HG03064 (cell line): ENCODE measurements at regions not wholly inside any gene's neighbourhood (a gene's known extent, or its start where the extent isn't known, plus 50 kb on each side); places are given as distances from the start of the nearest gene placed in this dataset.
"Not testable (repeated sequence)": the region's sequence is repeated elsewhere in the genome, so short reads cannot be mapped to it uniquely, and the experiment has no call there.

ENCODE experiments used
- ATAC-seq: cut with Tn5 transposase; IDR thresholded peaks from one replicate; pipeline ENCODE4 v1.9.1; 2021; ENCODE audit warnings: low read depth; ENCODE audit not compliant: unreplicated experiment

DNA sequence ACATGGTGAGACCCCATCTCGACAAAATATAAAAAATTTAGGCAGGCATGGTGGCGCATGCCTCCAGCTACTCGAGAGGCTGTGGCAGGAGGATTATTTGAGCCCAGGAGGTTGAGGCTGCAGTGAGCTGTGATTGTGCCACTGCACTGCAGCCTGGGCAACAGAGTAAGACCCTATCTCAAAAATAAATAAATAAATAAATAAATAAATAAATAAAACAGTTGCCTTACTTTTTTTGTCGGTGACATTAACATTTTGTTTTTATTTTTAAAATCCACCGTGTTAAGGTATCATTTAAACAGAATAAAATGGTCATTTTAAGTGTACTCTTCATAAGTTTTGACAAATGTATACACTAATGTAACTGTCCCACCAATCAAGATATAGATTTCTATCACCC, 57.0 kb downstream of the RASL11A start:
- ATAC-seq = no peak

DNA sequence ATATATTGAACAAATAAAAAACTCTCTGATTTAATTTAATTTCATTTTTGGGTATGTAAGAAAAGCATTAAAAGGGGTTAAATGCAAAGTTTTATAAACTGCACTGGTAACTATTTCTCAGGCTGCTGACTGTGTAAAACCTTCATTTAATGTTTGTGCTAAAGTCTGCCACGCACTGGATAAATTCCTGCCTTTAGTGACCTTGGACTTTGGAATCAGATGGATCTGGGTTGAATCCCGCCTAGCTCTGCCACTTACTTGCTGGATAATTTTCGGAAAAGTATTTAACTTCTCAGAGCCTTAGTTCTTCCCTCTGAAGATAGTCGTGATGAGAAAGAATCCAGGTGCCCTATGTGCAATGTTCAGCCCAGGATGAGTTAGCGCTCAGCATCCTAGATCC, 58.6 kb downstream of the RASL11A start:
- no peak for ATAC-seq

DNA sequence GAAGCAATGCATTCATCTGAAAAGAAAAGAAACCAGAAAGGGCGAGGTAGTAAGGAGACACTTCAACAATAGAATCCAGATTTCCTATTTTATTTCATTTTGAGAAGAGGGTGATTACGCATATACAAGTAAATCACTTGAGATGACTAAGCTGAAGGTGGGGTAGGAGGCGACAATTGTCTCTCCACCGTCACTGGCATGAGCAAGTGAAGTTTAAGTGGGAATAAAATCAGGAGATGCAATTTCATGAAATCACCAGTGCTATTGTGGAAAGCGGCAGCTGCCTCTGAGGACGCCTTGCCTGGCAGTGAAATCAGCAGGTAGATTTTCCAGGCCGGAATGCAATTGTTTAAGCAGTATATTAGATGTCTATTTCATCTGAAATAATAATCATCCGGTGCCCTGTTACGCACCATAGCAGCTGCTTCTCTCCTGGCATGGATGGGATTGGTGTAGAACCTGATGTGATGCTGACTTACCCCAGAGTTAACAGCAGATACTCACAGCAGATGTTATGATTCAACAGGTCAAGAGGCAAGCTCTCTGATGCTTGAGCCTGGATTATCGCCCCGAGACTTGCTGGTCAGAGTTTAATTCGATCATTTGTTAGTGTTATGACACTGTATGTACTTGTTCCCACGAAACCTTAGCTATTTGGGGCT, 64.3 kb downstream of the RASL11A start:
- ATAC-seq = no peak

DNA sequence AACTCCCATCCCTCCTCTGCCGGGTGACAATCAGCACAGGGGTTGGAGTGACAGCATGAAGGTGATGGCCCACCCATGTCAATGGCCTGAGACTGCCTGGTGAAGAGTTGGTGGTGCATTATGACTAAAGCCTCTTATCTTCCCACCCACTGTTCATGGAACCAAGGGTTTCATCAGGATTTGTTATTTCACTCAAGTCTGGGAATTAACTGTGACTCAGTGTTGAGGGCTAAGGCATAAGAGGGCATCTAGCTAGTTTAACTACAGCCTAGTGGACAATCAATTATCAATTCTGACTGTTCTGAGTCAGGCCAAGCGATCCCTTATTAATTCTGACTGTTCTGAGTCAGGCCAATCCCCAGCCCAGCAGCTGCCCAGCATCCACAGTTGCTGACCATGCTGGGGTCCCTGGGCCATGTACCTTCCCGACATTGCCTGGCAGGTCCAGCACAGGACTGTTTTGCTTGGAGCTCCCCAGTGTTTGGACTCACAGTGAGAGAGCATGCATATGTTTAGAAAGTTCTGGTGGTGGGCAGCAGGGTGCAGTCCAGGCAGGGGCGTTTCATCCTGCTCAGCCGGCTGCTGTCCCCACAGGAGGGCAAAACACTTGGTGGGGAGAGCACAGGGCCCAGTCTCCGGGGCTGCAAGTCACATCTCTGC, 65.5 kb downstream of the RASL11A start:
- ATAC-seq = no peak

DNA sequence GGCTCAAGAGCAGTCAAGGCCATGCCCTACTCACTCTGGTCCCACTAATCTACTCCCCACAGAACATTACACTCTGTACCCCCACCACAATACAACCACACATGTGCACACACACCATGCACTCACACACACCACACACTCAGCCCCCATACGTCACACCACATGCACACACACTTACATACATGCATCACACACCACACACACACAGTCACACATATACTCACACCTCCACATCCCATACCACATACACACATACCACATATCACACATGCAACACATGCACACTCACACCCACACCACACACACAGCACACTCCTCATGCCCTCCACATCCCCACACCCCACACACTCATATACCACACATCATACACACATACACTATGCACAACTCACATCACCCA, 67.6 kb downstream of the RASL11A start:
- no peak for ATAC-seq

DNA sequence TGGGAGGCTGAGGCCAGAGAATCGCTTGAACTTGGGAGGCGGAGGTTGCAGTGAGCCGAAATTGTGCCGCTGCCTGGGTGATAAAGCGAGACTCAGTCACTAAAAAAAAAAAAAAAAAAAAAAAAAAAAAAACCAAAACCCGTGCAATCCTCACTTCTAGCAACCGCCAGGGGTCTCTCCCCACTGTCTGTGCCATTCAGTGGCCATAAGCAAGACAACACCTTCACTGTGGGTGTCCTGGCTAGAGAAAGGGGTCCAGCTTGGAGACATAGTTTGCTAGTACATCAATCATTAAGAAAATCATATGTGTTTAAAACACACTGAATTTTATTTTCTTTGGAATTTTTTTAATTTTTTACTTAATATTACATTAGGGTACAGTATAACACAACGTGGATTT, 68.2 kb downstream of the RASL11A start:
- ATAC-seq = no peak

DNA sequence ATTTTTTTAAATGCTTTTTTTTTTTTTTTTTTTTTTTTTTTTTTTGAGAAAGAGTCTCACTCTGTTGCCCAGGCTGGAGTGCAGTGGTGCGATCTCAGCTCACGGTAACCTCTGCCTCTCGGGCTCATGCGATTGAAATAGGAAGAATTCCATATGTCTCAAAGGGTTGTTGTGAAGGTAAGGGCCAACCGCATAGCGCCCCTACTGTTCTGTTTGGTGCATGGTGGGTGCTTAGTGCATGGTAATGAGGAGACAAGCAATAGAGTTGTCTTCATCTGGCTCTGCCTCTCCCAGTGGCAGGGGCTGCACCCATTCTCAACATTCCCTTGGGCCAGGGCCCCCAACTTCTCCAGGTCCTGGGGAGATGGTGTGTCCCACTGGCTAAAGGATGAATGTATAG, 68.7 kb downstream of the RASL11A start:
- no peak for ATAC-seq

DNA sequence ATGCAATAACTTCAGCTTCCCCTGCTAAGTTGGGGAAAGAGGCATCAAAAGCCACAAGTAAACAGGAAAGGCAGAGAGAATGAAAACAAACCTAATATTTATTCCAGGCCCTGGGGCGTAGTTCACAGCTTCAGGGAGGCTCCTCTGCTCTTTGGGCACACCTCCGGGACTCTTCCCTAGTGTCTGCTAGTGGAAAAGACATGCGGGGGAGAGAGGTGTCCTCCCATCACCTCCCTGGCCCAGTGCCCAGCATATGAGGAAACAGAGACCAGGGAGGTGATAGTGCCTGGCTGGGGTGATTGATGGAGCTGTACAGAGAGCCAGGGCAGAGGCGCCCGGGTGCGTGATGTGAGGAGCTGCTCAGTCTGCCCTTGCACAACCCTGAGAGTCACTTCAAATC, 71.0 kb downstream of the RASL11A start:
- no peak for ATAC-seq

DNA sequence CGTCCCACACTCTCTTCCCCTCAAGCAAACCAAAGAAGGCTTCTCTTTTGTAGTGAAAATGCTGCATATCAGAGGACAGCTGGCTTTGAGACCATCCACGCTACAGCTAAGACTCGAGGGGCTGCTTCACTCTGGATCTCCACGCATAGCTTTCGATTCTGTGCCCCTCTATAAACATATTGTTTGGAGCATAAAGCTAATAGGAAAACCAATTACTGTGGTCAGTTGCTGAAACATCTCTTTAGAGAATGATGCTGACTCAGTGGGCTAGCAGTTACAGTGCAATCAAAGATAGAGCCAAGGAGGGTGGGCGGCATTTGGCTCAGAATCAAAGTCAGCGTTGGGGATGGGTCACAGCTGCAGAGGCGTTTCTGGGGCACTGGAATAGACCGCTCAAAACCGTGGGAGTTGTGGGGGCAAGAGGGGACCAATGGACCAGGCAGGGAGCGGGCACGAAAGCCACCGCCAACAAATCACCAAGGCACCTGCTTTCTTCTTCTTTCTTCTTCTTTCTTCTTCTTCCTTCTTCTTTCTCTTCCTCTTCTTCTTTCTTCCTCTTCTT, 76.7 kb downstream of the RASL11A start:
- no peak for ATAC-seq

DNA sequence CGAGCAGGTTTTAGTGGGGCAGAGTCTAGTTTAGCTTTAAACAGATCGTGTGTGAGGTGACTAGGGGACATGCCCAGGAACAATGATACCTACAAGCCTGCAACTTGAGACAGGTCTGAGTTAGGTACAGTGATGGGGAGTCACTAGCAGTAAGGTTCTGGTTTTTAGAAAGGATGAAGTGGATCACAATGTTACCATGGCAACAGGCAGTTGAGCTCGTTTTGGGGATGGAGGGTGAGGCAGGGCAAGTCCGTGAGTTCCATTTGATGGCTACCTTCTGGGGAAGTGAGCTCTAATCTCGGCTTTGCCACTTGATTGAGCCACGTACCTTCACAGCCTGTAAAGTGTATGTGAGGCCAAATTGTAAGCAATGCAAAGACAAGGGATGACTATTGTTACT, 76.0 kb upstream of the GTF3A start:
- ATAC-seq = no peak

DNA sequence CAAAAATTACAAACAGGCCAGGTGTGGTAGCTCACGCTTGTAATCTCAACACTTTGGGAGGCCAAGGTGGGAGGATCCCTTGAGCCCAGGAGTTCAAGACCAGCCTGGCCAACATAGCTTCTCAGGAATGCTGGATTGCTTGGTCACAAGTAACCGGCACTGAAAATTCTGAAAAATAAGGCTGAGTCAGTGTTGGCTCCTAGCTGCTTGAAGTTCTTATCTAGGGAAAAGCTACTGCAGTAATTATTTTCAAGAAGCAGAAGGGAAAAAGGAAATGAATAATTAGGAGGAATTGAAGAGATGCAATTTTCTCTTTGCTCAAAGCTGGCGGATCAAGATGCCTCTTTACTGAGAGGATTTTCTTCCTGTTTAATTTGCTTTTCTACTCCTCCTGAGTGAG, 75.0 kb upstream of the GTF3A start:
- ATAC-seq = no peak

DNA sequence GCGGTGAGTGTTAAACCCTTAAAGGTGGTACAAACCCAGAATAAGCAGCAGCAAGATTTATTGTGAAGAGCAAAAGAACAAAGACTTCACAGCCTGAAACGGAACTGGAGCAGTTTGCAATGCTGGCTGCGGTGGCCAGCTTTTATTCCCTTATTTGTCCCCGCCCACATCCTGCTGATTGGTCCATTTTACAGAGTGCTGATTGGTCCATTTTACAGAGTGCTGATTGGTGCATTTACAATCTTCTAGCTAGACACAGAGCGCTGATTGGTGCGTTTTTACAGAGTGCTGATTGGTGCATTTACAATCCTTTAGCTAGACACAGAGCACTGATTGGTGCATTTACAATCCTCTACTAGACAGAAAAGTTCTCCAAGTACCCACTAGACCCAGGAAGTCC, 73.6 kb upstream of the GTF3A start:
- ATAC-seq = not testable (repeated sequence)

DNA sequence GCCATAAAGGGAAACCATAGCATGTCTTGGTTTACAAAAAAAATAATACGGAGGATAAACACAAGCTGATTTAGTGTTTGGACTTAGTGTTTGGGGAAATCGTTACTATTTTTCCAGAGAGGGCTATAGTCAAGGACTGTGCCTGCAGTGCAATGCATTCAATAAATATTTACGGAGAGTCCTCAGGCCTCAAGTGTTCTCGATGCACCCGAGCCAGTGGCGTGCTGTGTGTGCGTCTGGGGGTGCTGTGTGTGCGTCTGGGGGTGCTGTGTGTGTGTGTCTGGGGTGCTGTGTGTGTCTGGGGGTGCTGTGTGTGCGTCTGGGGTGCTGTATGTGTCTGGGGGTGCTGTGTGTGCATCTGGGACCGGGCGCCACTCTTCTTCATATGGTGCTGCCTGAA, 71.7 kb upstream of the GTF3A start:
- peak; percentile 9 for ATAC-seq

DNA sequence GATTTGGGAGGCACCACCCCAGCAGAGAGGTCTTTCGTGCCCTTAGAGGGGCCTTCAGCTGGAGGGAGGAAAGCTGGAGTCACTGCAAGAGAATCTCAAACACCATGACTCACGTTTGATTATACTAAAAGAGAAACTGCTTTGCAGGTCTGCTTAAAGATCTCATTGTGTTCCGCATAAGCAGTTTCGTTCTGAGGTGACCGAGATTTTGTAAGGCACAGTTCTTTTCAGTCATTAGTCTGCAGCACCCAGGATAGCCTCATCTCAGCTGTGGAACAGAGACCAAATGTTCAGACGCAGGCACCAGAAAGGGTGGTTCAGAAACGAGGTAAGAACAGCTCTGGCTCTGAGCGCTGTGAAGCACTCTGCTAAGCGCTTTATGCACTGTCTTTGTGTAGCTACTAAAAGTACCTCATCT, 71.2 kb upstream of the GTF3A start:
- peak; percentile 99 for ATAC-seq

DNA sequence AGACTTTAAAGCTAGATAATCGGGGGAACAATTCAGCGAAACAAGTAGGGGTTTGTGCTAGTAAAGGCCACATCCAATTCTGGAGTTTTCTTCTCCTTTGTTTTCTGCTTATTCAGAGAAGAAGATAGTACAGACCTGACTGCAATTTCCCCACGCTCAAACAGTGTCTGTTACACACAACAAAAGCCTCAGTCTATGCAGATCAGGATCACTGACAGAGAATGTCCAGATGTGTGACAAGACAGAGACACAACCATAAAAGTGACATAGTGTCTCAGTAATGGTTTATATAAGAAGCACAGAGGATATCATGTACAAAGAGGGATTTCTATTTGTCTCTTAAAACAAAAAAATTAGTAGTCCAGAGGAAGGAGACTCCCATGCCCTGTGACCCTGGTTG, 70.7 kb upstream of the GTF3A start:
- ATAC-seq = no peak

DNA sequence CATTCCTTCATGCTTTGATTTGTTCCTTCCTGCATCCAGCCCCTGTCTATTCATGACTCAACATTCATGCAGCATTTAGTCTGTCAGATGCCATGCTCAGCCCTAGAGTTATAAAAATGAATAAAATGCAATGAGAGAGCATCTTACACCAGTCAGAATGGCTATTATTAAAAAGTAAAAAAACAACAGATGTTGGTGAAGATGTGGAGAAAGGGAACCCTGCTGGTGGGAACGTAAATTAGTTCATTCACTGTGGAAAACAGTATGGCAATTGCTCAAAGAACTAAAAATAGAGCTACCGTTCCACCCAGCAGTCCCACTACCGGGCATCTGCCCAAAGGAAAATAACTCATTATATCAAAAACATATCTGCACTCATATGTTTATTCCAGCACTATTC, 70.0 kb upstream of the GTF3A start:
- no peak for ATAC-seq

DNA sequence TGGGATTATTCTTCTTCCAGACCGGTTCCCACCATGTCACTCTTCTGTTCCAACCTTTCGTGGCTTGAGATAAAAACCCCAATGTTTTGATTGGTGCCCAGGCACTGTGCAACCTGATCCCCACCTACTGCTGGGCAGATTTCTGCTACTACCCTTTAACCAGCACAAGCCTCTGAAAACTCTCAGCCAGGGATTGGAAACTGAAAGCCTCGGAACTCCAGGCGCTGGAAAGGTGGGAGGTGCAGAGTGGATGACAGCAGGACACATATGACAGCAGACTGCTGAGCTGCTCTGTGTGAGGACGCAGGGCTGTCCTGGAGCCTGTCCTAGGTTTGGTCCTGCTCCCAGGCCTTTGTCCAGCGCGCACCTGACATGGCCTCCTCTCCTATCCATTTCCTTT, 68.5 kb upstream of the GTF3A start:
- ATAC-seq = no peak

DNA sequence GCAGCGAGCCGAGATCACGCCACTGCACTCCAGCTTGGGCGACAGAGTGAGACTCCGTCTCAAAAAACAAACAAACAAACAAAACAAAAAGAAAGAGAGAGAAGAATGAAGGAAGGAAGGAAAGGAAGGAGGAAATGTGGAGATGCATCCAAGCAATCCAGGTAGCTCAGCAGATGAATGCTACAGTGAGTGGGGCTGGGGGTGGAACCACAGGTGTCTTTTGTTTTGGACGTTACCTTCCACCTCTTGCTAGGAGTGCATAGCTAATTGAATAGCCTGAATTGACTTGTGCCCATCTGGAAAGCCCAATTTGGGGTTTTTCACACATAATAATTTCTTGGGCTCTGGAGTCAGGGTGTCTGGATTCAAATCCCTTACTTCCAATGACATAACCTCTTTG, 66.0 kb upstream of the GTF3A start:
- ATAC-seq = no peak

DNA sequence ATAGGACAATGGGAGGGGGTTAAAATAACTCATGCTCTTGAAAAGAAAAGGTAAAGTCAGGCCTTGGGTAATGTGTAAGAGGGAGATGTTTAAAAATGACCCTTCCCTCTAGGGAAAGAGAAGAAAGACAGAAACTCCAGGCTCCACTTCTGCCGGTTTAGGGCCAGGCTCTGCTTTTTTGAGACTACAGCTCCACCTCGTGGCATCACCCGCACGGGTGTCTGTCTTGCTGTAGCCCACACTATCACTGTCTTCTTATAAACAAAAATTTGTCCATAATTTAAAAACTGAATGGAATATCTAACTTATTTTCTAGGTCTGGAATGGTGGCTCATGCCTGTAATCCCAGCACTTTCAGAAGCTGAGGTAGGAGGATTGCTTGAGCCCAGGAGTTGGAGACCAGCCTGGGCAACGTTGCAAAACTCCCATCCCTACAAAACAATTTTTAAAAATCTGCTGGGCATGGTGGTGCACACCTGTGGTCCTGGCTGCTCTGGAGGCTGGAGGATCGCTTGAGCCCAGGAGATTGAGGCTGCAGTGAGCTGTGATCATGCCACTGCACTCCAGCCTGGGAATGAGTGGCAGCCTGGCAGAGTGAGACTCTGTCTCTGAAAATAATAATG, 65.1 kb upstream of the GTF3A start:
- no peak for ATAC-seq

DNA sequence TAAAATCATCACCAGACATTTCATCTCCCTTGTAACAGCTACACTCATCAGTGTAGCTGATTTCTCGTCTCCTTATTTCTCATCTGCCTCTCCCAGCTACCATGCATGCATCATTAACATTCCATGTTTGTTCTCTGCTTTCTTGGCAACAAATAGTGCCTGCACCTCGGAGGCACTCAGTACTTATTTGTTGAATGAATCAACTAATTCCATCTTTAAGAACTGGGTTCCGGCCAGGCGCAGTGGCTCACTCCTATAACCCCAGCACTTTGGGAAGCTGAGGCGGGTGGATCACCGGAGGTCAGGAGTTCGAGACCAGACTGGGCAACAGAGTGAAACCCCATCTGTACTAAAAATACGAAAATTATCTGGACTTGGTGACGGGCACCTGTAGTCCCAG, 63.9 kb upstream of the GTF3A start:
- no peak for ATAC-seq

DNA sequence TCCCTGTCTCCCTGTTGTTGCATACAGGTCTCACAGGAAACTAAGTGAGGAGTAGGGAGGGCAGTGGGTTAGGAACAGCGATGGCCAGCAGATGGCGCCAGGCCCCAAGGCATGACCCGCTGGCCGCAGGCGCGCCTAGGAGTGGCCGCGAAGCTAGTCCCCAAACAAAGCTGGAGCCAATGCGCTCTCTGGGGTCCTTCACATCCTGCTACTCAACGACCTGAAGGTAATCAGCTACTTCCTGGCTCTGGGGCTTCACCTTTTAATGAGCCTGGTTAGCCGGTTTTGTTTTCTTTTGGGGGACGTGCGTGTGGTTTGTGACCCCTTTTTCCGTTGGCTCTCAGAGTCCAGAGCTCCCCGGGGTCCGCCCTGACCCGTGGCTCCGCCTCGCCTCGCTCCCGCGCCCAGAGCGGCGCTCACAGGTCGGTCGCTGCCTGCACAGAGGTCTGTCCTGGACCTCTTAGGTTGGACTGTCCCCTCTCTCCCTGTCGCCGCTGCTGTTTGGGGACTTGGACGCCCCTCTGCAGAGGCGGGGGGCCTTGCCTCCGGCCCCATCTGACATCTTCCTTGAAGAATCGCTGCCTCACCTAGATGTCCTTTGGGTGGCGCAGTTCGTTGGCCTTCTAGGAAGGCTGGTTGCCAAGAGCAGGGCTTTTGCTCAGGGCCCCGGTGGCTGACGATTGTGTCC, 62.2 kb upstream of the GTF3A start:
- ATAC-seq = no peak
